ENCODE measurements at regions not wholly inside any gene's neighbourhood (a gene's known extent, or its start where the extent isn't known, plus 50 kb on each side); places are given as distances from the start of the nearest gene placed in this dataset.

DNA sequence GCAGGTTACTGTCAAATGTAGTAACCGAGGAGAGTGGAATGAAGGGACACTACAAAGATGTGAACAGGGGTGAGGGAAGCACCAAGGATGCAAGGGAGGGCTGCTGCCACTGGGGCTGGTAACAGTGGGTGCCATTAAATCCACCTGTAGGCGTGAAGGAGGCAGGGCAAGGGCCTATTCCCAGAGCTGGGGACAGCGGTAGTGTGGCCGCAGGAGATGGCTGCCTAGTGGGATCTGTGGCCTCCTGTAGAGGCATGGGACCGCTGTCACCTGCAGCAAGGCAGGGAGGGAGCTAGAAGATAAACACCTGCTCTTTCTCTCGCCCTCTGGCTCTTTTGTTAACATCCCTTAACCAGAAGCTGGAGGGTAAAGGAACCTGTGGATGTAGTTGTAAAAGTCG, 80.5 kb upstream of the CNIH3 start:
- TF ChIP-seq, protein P1, sequence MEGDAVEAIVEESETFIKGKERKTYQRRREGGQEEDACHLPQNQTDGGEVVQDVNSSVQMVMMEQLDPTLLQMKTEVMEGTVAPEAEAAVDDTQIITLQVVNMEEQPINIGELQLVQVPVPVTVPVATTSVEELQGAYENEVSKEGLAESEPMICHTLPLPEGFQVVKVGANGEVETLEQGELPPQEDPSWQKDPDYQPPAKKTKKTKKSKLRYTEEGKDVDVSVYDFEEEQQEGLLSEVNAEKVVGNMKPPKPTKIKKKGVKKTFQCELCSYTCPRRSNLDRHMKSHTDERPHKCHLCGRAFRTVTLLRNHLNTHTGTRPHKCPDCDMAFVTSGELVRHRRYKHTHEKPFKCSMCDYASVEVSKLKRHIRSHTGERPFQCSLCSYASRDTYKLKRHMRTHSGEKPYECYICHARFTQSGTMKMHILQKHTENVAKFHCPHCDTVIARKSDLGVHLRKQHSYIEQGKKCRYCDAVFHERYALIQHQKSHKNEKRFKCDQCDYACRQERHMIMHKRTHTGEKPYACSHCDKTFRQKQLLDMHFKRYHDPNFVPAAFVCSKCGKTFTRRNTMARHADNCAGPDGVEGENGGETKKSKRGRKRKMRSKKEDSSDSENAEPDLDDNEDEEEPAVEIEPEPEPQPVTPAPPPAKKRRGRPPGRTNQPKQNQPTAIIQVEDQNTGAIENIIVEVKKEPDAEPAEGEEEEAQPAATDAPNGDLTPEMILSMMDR (IDR thresholded peaks at IDR 0.05; ENCODE audit: poor library complexity) = no peak
- TF ChIP-seq EZH2phosphoT487 (IDR thresholded peaks at IDR 0.05; ENCODE audit: low read depth, severe bottlenecking, unreplicated experiment) = no peak

Measured in hepatocyte (in vitro differentiated cells).